ENCODE measurements at regions not wholly inside any gene's neighbourhood (a gene's known extent, or its start where the extent isn't known, plus 50 kb on each side); places are given as distances from the start of the nearest gene placed in this dataset.

DNA sequence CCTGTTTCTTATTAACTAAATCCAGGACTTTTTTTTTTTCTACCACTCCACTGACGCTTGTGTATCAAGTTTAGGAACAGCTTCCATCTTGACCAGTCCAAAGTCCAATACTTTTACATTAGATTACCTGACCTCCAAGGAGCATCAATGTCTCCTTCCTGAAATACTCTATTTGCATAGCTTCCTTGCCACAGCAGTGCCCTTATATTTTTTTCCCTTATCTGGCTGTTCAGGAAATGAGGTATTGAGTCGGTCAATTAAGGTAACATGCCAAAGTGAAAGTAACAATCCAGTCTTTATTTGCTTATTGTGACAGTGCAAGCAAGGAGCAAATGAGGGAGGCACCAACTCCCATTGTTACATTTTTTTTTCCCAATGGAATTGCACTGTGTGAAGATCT lies 730.8 kb upstream of the NDST4 start:
- TF ChIP-seq REST (IDR thresholded peaks at IDR 0.05; ENCODE audit: insufficient read depth in 1 of 2, low read depth in 2 of 2, low read length in 2 of 2) (no peak), SIN3A (IDR thresholded peaks at IDR 0.05; ENCODE audit: borderline replicate concordance, insufficient read depth, low read length) (no peak), TAF1 (IDR thresholded peaks at IDR 0.05; ENCODE audit: borderline replicate concordance, insufficient read depth, low read length) (no peak), POLR2AphosphoS5 (IDR thresholded peaks at IDR 0.05; ENCODE audit: low read depth, low read length) (no peak), FOXP2 (optimal IDR thresholded peaks at IDR 0.05; ENCODE audit: borderline replicate concordance, extremely low read depth, extremely low read length, insufficient read depth) (no peak)

- TF ChIP-seq FOXP2 (optimal IDR thresholded peaks at IDR 0.05; ENCODE audit: borderline replicate concordance, extremely low read depth, extremely low read length, insufficient read depth) (no peak), SIN3A (IDR thresholded peaks at IDR 0.05; ENCODE audit: borderline replicate concordance, insufficient read depth, low read length) (no peak), TAF1 (IDR thresholded peaks at IDR 0.05; ENCODE audit: borderline replicate concordance, insufficient read depth, low read length) (no peak), REST (IDR thresholded peaks at IDR 0.05; ENCODE audit: insufficient read depth in 1 of 2, low read depth in 2 of 2, low read length in 2 of 2) (no peak), POLR2AphosphoS5 (IDR thresholded peaks at IDR 0.05; ENCODE audit: low read depth, low read length) (no peak)
Measured at GRCh38 chr4:115841871-115842270, 728.5 kb upstream of the NDST4 start.

DNA sequence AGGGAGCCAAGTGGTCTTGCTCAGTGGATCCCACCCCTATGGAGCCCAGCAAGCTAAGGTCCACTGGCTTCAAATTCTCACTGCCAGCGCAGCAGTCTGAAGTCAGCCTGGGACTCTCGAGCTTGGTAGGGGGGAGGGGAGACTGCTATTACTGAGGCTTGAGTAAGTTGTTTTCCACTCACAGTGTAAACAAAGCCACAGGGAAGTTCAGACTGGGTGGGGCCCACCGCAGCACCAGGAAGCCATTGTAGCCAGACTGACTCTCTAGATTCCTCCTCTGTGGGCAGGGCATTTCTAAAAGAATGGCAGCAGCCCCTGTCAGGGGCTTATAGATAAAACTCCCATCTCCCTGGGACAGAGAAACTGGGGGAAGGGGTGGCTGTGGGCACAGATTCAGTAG lies 721.0 kb upstream of the NDST4 start:
- TF ChIP-seq FOXP2 (optimal IDR thresholded peaks at IDR 0.05; ENCODE audit: borderline replicate concordance, extremely low read depth, extremely low read length, insufficient read depth): no peak
- TF ChIP-seq REST (IDR thresholded peaks at IDR 0.05; ENCODE audit: insufficient read depth in 1 of 2, low read depth in 2 of 2, low read length in 2 of 2): no peak
- no peak for TF ChIP-seq POLR2AphosphoS5 (IDR thresholded peaks at IDR 0.05; ENCODE audit: low read depth, low read length)
- no peak for TF ChIP-seq SIN3A (IDR thresholded peaks at IDR 0.05; ENCODE audit: borderline replicate concordance, insufficient read depth, low read length)
- no peak for TF ChIP-seq TAF1 (IDR thresholded peaks at IDR 0.05; ENCODE audit: borderline replicate concordance, insufficient read depth, low read length)

DNA sequence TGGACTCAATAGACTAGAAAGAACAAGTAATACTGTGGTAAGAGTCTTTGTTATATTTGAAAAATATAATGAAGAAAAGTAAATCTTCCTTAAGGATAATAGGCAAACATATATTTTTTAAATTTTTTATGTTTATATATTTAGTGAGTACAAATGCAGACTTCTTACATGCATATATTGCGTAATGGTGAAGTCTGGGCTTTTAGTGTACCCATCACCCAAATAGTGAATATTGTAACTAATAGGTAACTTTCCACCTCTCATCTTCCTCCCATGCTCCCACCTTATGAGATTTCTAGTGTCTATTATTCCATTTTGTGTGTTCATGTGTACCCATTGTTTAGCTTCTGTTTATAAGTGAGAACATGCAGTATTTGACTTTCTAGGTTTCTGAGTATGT lies 711.2 kb upstream of the NDST4 start:
- TF ChIP-seq FOXP2 (optimal IDR thresholded peaks at IDR 0.05; ENCODE audit: borderline replicate concordance, extremely low read depth, extremely low read length, insufficient read depth): no peak
- no peak for TF ChIP-seq TAF1 (IDR thresholded peaks at IDR 0.05; ENCODE audit: borderline replicate concordance, insufficient read depth, low read length)
- no peak for TF ChIP-seq POLR2AphosphoS5 (IDR thresholded peaks at IDR 0.05; ENCODE audit: low read depth, low read length)
- TF ChIP-seq SIN3A (IDR thresholded peaks at IDR 0.05; ENCODE audit: borderline replicate concordance, insufficient read depth, low read length): no peak
- TF ChIP-seq REST (IDR thresholded peaks at IDR 0.05; ENCODE audit: insufficient read depth in 1 of 2, low read depth in 2 of 2, low read length in 2 of 2): no peak

- TF ChIP-seq FOXP2 (optimal IDR thresholded peaks at IDR 0.05; ENCODE audit: borderline replicate concordance, extremely low read depth, extremely low read length, insufficient read depth) (no peak), POLR2AphosphoS5 (IDR thresholded peaks at IDR 0.05; ENCODE audit: low read depth, low read length) (no peak), TAF1 (IDR thresholded peaks at IDR 0.05; ENCODE audit: borderline replicate concordance, insufficient read depth, low read length) (no peak), SIN3A (IDR thresholded peaks at IDR 0.05; ENCODE audit: borderline replicate concordance, insufficient read depth, low read length) (no peak), REST (IDR thresholded peaks at IDR 0.05; ENCODE audit: insufficient read depth in 1 of 2, low read depth in 2 of 2, low read length in 2 of 2) (no peak)
Measured at GRCh38 chr4:115803825-115804224, 690.4 kb upstream of the NDST4 start.

Data from PFSK-1 (cell line).